ENCODE measurements at regions not wholly inside any gene's neighbourhood (a gene's known extent, or its start where the extent isn't known, plus 50 kb on each side); places are given as distances from the start of the nearest gene placed in this dataset.

DNA sequence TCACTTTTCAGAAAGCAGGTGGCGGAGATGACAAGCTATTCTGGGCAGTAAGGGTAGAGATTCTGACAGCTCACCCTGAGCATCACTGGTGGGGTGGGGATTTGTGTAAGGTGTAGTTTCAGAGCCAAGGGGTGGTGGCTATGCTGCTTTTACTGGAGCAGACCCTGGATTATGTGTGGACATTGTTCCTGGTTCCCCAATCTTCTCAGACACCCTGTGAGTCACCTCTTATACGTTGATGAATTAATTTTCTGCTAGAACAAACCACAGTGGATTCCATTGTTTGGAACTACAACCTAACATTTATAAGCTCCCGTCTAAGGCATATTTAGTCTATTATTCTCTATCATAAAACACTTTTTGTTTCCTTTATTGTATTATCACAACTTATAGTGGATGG lies 169.5 kb upstream of the COL8A1 start:
- Histone ChIP-seq H4K20me1 (ENCODE audit: control insufficient read depth, extremely low read depth, insufficient read depth, low read length) (no peaks in the 10 kb centered on the region), H3K4me2 (ENCODE audit: extremely low read depth, insufficient read depth, low read length) (no peak overlapping the region), H3K9ac (ENCODE audit: insufficient read depth, low read length) (no peak overlapping the region), H3K36me3 (ENCODE audit: control insufficient read depth, insufficient read depth, low read length) (no peaks in the 10 kb centered on the region), H3K4me3 (replicated peaks in 1 of 4; ENCODE audit: control extremely low read depth in 1 of 4, insufficient read depth in 1 of 4, low read depth in 3 of 4, low read length in 4 of 4) (no peak overlapping the region), H3K27ac (ENCODE audit: insufficient read depth, low read length) (no peak overlapping the region), H3K4me1 (ENCODE audit: control insufficient read depth, extremely low read depth, insufficient read depth, low read length) (no peaks in the 10 kb centered on the region), H3K27me3 (ENCODE audit: control insufficient read depth, insufficient read depth, low read length) (no peaks in the 10 kb centered on the region), H3K79me2 (ENCODE audit: control insufficient read depth, insufficient read depth, low read length) (no peaks in the 10 kb centered on the region), H2AFZ (ENCODE audit: low read length) (no peak overlapping the region), H3K9me3 (ENCODE audit: control insufficient read depth, insufficient read depth, low read depth, low read length) (no peaks in the 10 kb centered on the region)
- no peak for TF ChIP-seq EZH2 (IDR thresholded peaks at IDR 0.05; ENCODE audit: low read length, missing control alignments)
- TF ChIP-seq, protein P1, sequence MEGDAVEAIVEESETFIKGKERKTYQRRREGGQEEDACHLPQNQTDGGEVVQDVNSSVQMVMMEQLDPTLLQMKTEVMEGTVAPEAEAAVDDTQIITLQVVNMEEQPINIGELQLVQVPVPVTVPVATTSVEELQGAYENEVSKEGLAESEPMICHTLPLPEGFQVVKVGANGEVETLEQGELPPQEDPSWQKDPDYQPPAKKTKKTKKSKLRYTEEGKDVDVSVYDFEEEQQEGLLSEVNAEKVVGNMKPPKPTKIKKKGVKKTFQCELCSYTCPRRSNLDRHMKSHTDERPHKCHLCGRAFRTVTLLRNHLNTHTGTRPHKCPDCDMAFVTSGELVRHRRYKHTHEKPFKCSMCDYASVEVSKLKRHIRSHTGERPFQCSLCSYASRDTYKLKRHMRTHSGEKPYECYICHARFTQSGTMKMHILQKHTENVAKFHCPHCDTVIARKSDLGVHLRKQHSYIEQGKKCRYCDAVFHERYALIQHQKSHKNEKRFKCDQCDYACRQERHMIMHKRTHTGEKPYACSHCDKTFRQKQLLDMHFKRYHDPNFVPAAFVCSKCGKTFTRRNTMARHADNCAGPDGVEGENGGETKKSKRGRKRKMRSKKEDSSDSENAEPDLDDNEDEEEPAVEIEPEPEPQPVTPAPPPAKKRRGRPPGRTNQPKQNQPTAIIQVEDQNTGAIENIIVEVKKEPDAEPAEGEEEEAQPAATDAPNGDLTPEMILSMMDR (conservative IDR thresholded peaks at IDR 0.05 in 1 of 2, IDR thresholded peaks at IDR 0.05 in 1 of 2; ENCODE audit: low read depth in 1 of 2, low read length in 2 of 2): no peak
- peak in 1 of 2 donors; percentile 80 for DNase-seq (ENCODE audit: low read depth in 2 of 2)

DNA sequence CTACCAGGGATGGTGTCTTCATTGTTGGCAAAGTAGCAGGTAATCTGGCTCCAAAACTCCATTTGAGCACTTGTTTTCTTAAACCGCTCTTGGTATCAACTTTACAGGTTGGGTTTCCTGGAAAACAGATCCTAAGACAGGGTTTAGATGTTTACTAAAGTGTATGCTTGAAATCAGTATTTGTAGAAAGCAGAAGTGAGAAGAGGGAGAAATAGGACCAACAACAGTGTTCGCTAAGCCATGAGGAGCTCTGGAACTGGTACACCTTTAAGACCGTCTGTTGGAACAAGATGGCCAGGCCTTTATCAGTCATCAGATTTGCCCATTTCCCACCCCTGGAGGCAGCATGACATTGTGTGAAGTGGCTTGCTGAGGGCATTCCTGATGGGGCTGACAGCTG lies 171.0 kb upstream of the COL8A1 start:
- Histone ChIP-seq H3K27ac (ENCODE audit: insufficient read depth, low read length) (no peak overlapping the region), H3K4me3 (replicated peaks in 1 of 4; ENCODE audit: control extremely low read depth in 1 of 4, insufficient read depth in 1 of 4, low read depth in 3 of 4, low read length in 4 of 4) (no peak overlapping the region), H3K36me3 (ENCODE audit: control insufficient read depth, insufficient read depth, low read length) (no peaks in the 10 kb centered on the region), H3K27me3 (ENCODE audit: control insufficient read depth, insufficient read depth, low read length) (no peaks in the 10 kb centered on the region), H3K9ac (ENCODE audit: insufficient read depth, low read length) (no peak overlapping the region), H3K4me1 (ENCODE audit: control insufficient read depth, extremely low read depth, insufficient read depth, low read length) (no peaks in the 10 kb centered on the region), H2AFZ (ENCODE audit: low read length) (no peak overlapping the region), H3K9me3 (ENCODE audit: control insufficient read depth, insufficient read depth, low read depth, low read length) (no peaks in the 10 kb centered on the region), H4K20me1 (ENCODE audit: control insufficient read depth, extremely low read depth, insufficient read depth, low read length) (no peaks in the 10 kb centered on the region), H3K79me2 (ENCODE audit: control insufficient read depth, insufficient read depth, low read length) (no peaks in the 10 kb centered on the region), H3K4me2 (ENCODE audit: extremely low read depth, insufficient read depth, low read length) (no peak overlapping the region)
- DNase-seq (ENCODE audit: low read depth in 2 of 2): no peak
- TF ChIP-seq, protein P1 (conservative IDR thresholded peaks at IDR 0.05 in 1 of 2, IDR thresholded peaks at IDR 0.05 in 1 of 2; ENCODE audit: low read depth in 1 of 2, low read length in 2 of 2): no peak
- no peak for TF ChIP-seq EZH2 (IDR thresholded peaks at IDR 0.05; ENCODE audit: low read length, missing control alignments)

DNA sequence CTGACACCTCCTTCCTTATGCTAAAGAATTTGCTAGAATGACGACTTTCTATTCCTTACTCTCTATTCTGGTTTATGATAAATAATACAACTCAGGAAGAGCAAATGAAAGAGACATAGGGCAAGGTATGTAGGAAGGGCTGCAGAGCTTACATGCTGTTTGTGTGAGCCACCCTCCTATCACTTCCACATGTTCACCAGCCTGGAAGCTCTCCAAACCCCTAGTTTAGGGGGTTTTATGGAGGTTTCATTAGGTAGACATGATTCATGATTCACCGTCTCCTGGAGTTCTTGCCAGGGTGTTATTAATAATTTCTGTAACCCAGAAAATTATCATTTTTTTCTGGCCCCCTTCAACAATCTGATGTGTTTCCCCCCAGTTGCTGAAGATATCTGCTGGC lies 172.1 kb upstream of the COL8A1 start:
- peak in 1 of 2 donors; percentile 30 for DNase-seq (ENCODE audit: low read depth in 2 of 2)
- Histone ChIP-seq H3K4me3 (replicated peaks in 1 of 4; ENCODE audit: control extremely low read depth in 1 of 4, insufficient read depth in 1 of 4, low read depth in 3 of 4, low read length in 4 of 4) (no peak overlapping the region), H3K4me1 (ENCODE audit: control insufficient read depth, extremely low read depth, insufficient read depth, low read length) (no peaks in the 10 kb centered on the region), H4K20me1 (ENCODE audit: control insufficient read depth, extremely low read depth, insufficient read depth, low read length) (no peaks in the 10 kb centered on the region), H3K36me3 (ENCODE audit: control insufficient read depth, insufficient read depth, low read length) (no peaks in the 10 kb centered on the region), H3K4me2 (ENCODE audit: extremely low read depth, insufficient read depth, low read length) (no peak overlapping the region), H2AFZ (ENCODE audit: low read length) (no peak overlapping the region), H3K27ac (ENCODE audit: insufficient read depth, low read length) (no peak overlapping the region), H3K79me2 (ENCODE audit: control insufficient read depth, insufficient read depth, low read length) (no peaks in the 10 kb centered on the region), H3K9ac (ENCODE audit: insufficient read depth, low read length) (no peak overlapping the region), H3K27me3 (ENCODE audit: control insufficient read depth, insufficient read depth, low read length) (no peaks in the 10 kb centered on the region), H3K9me3 (ENCODE audit: control insufficient read depth, insufficient read depth, low read depth, low read length) (no peaks in the 10 kb centered on the region)
- TF ChIP-seq EZH2 (IDR thresholded peaks at IDR 0.05; ENCODE audit: low read length, missing control alignments): no peak
- TF ChIP-seq, protein P1 (conservative IDR thresholded peaks at IDR 0.05 in 1 of 2, IDR thresholded peaks at IDR 0.05 in 1 of 2; ENCODE audit: low read depth in 1 of 2, low read length in 2 of 2): no peak
